Uterus (tissue), 2 donors: ENCODE measurements at regions not wholly inside any gene's neighbourhood (a gene's known extent, or its start where the extent isn't known, plus 50 kb on each side); places are given as distances from the start of the nearest gene placed in this dataset.

Experiments
- POLR2A ChIP-seq, 2 donors: fragments of 450-650 bp; IDR thresholded peaks; one replicate each; pipeline ENCODE4 v1.6.1; 2016; ENCODE audit warnings: antibody characterized with exemption in 2 of 2, mild to moderate bottlenecking in 1 of 2, moderate library complexity in 1 of 2
- TF ChIP-seq, protein P1 (sequence below), 4 experiments: fragments of 200-600 bp in 2 of 4; fragments of 450-650 bp in 2 of 4; sonication (generic) in 2 of 4; IDR thresholded peaks; one replicate each; pipeline ENCODE4 v1.5.1; 2016 to 2019; ENCODE audit warnings: antibody characterized with exemption in 4 of 4, mild to moderate bottlenecking in 2 of 4, moderate library complexity in 1 of 4

- TF ChIP-seq, protein P1, sequence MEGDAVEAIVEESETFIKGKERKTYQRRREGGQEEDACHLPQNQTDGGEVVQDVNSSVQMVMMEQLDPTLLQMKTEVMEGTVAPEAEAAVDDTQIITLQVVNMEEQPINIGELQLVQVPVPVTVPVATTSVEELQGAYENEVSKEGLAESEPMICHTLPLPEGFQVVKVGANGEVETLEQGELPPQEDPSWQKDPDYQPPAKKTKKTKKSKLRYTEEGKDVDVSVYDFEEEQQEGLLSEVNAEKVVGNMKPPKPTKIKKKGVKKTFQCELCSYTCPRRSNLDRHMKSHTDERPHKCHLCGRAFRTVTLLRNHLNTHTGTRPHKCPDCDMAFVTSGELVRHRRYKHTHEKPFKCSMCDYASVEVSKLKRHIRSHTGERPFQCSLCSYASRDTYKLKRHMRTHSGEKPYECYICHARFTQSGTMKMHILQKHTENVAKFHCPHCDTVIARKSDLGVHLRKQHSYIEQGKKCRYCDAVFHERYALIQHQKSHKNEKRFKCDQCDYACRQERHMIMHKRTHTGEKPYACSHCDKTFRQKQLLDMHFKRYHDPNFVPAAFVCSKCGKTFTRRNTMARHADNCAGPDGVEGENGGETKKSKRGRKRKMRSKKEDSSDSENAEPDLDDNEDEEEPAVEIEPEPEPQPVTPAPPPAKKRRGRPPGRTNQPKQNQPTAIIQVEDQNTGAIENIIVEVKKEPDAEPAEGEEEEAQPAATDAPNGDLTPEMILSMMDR (IDR thresholded peaks at IDR 0.05) = no peak
- no peak for TF ChIP-seq POLR2A (IDR thresholded peaks at IDR 0.05)
These were observed 156.6 kb upstream of the CTSO start for GRCh38 chr4:156109943-156110900.
